ENCODE measurements at regions not wholly inside any gene's neighbourhood (a gene's known extent, or its start where the extent isn't known, plus 50 kb on each side); places are given as distances from the start of the nearest gene placed in this dataset.

- no peaks in the 10 kb centered on the region for H3K36me3 Mint-ChIP-seq (ENCODE audit: low read depth)
- H3K4me3 Mint-ChIP-seq = no peak overlapping the region
- no peak for DNase-seq (ENCODE audit: low read depth, low spot score)
- H3K4me1 Mint-ChIP-seq = peaks cover 4% of the 10 kb centered on the region
- H3K27me3 Mint-ChIP-seq (ENCODE audit: low read depth) = no peaks in the 10 kb centered on the region
- TF ChIP-seq CTCF (conservative IDR thresholded peaks at IDR 0.05) = no peak
- H3K27ac Mint-ChIP-seq (ENCODE audit: unreplicated experiment) = no peak overlapping the region
- no peaks in the 10 kb centered on the region for H3K9me3 Mint-ChIP-seq
Measured at GRCh38 chr10:113291413-113291812, 261.4 kb upstream of the HABP2 start.

- Mint-ChIP-seq H3K4me3 (no peak overlapping the region), H3K9me3 (no peaks in the 10 kb centered on the region), H3K27me3 (ENCODE audit: low read depth) (no peaks in the 10 kb centered on the region), H3K27ac (ENCODE audit: unreplicated experiment) (no peak overlapping the region), H3K4me1 (peaks cover 1% of the 10 kb centered on the region), H3K36me3 (ENCODE audit: low read depth) (no peaks in the 10 kb centered on the region)
- no peak for TF ChIP-seq CTCF (conservative IDR thresholded peaks at IDR 0.05)
- no peak for DNase-seq (ENCODE audit: low read depth, low spot score)
Measured at GRCh38 chr10:113292086-113292485, 260.8 kb upstream of the HABP2 start.

GRCh38 chr10:113292743-113293142 lies 260.1 kb upstream of the HABP2 start:
- H3K4me1 Mint-ChIP-seq = peaks cover 8% of the 10 kb centered on the region
- no peaks in the 10 kb centered on the region for H3K36me3 Mint-ChIP-seq (ENCODE audit: low read depth)
- no peak for TF ChIP-seq CTCF (conservative IDR thresholded peaks at IDR 0.05)
- H3K27ac Mint-ChIP-seq (ENCODE audit: unreplicated experiment) = no peak overlapping the region
- DNase-seq (ENCODE audit: low read depth, low spot score) = no peak
- no peak overlapping the region for H3K4me3 Mint-ChIP-seq
- no peaks in the 10 kb centered on the region for H3K27me3 Mint-ChIP-seq (ENCODE audit: low read depth)
- H3K9me3 Mint-ChIP-seq = no peaks in the 10 kb centered on the region

GRCh38 chr10:113293167-113293566 lies 259.7 kb upstream of the HABP2 start:
- no peaks in the 10 kb centered on the region for H3K36me3 Mint-ChIP-seq (ENCODE audit: low read depth)
- no peaks in the 10 kb centered on the region for H3K9me3 Mint-ChIP-seq
- H3K27ac Mint-ChIP-seq (ENCODE audit: unreplicated experiment) = no peak overlapping the region
- no peak for TF ChIP-seq CTCF (conservative IDR thresholded peaks at IDR 0.05)
- no peak overlapping the region for H3K4me3 Mint-ChIP-seq
- no peak for DNase-seq (ENCODE audit: low read depth, low spot score)
- H3K4me1 Mint-ChIP-seq = peaks cover 8% of the 10 kb centered on the region
- H3K27me3 Mint-ChIP-seq (ENCODE audit: low read depth) = no peaks in the 10 kb centered on the region

- Mint-ChIP-seq H3K4me1 (peaks cover 8% of the 10 kb centered on the region), H3K4me3 (no peak overlapping the region), H3K27me3 (ENCODE audit: low read depth) (no peaks in the 10 kb centered on the region), H3K9me3 (no peaks in the 10 kb centered on the region), H3K27ac (ENCODE audit: unreplicated experiment) (no peak overlapping the region), H3K36me3 (ENCODE audit: low read depth) (no peaks in the 10 kb centered on the region)
- no peak for TF ChIP-seq CTCF (conservative IDR thresholded peaks at IDR 0.05)
- DNase-seq (ENCODE audit: low read depth, low spot score) = no peak
Measured at GRCh38 chr10:113294868-113295267, 258.0 kb upstream of the HABP2 start.

- no peak for DNase-seq (ENCODE audit: low read depth, low spot score)
- H3K9me3 Mint-ChIP-seq = no peaks in the 10 kb centered on the region
- TF ChIP-seq CTCF (conservative IDR thresholded peaks at IDR 0.05) = no peak
- H3K27ac Mint-ChIP-seq (ENCODE audit: unreplicated experiment) = no peak overlapping the region
- no peaks in the 10 kb centered on the region for H3K36me3 Mint-ChIP-seq (ENCODE audit: low read depth)
- H3K4me3 Mint-ChIP-seq = no peak overlapping the region
- peaks cover 8% of the 10 kb centered on the region for H3K4me1 Mint-ChIP-seq
- no peaks in the 10 kb centered on the region for H3K27me3 Mint-ChIP-seq (ENCODE audit: low read depth)
Measured at GRCh38 chr10:113297226-113297625, 255.6 kb upstream of the HABP2 start.

Data from neural crest cell (in vitro differentiated cells).